ENCODE measurements at regions not wholly inside any gene's neighbourhood (a gene's known extent, or its start where the extent isn't known, plus 50 kb on each side); places are given as distances from the start of the nearest gene placed in this dataset.

DNA sequence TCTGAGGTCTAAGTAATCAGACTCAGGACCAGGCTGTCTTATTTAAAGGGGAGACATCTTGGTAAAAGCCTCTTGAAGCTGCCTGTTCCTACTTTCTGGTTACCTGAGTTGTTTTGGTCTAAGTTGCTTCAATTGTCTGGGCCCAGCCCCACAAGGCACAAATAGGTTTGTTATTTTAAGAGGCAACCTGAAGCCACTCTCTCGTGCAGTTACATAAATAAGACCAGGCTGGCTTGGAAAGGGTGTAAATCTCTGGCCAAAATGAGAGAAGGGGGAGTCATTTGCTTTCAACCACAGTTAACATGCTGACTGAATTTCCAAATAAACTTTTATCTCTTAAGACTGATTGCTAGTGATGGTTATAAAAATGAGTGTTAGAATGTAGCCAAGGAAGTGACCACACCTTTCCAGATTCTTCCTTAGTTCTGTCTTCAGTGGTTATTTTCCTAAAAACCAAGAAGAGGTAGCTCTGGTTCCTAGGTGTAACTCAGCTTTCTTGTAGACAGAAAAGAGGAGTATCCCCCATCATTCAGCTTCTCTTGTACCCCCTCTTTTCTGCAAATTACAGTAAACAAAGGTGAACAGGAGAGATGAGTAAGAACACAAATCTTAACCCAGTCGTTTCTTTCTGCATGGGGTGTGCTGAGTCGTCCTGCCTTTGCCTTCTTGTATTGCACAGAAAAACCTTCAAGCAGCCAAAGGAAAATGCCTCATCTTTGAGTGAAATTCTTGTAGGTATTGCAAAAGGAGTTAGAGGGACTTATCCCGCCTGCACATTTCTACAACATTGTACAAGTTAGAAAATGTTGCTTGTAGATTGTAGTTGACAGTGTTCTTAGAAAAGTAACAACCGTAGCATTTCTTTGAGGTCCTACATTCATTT lies 161.5 kb upstream of the NT5C1B start:
- ATAC-seq (replicated peaks; ENCODE audit: extremely low read depth, poor library complexity, severe bottlenecking) (no peak), DNase-seq (ENCODE audit: low spot score in 2 of 2) (no peak)
- peaks cover 2% of the 10 kb centered on the region for H3K36me3 Mint-ChIP-seq (ENCODE audit: insufficient read depth)
- H3K4me1 Mint-ChIP-seq, result no peaks in the 10 kb centered on the region
- H3K27me3 Mint-ChIP-seq, result no peaks in the 10 kb centered on the region
- no peak overlapping the region for H3K27ac Mint-ChIP-seq (ENCODE audit: low read depth)
- H3K4me3 Mint-ChIP-seq, result no peak overlapping the region
- H3K9me3 Mint-ChIP-seq, result no peaks in the 10 kb centered on the region

DNA sequence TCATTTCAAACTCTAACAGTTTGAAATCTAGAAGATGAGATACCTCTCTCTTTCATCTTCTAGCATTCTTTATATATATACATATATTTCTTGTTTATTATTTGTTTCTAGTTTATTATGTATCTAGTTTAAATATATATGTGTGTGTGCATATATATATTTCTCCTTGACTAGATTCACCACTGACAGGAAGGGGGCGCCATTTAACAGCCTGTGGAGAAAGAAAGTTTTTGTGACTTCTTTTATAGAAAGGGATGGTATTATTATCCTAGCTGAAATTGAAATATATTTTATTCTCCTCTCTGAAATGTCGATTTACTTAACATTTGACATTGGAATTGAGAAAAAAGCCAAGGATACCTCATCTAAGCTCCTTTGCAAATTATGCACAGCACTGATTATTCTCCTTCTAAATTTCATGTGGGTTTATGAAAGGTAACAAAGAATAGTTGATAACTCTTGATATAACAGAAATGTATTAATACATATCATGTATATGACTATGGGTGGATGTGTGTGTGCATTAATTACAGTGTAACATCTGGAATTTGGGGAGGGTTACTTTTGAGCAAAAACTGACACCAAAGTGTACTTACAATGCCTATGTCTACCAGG lies 160.7 kb upstream of the NT5C1B start:
- Mint-ChIP-seq H3K36me3 (ENCODE audit: insufficient read depth) (peaks cover 2% of the 10 kb centered on the region), H3K27ac (ENCODE audit: low read depth) (no peak overlapping the region), H3K4me3 (no peak overlapping the region), H3K4me1 (no peaks in the 10 kb centered on the region), H3K27me3 (no peaks in the 10 kb centered on the region), H3K9me3 (no peaks in the 10 kb centered on the region)
- ATAC-seq (replicated peaks; ENCODE audit: extremely low read depth, poor library complexity, severe bottlenecking), result no peak
- no peak for DNase-seq (ENCODE audit: low spot score in 2 of 2)

DNA sequence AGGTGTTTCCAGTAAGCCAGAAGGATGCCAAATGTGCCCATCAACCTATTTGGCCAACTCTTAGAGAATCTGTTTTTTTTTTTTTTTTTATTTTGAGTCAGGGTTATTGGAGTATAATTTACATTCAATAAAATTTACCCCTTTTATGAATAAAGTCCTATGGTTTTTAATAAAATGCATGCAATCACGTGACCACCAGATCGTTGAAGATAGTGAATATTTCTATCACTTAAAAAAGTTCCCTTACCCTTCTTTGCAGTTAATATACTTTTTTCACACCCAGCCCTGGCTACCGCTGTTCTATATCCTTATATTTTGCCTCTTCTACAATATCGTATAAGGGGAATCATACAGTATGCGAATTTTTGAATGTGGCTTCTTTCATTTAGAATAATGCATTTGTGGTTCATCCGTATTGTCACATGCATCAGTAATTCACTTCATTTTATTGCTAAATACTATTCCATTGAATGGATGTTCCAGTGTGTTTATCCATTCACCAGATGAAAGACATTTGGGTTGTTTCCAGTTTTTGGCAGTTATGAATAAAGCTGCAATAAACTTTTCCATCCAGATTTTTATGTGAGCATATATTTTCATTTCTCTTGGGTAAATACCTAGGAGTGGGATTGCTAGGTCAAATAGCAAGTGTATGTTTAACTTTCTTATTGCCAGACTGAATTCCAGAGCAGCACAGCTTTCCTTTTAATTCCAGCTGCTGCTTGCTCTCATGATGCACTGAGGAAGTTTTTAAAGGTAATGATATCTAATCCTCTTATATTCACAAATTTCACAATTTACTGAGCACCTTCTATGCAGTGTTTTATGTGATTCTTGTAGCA lies 156.3 kb upstream of the NT5C1B start:
- Mint-ChIP-seq H3K4me1 (no peaks in the 10 kb centered on the region), H3K4me3 (no peak overlapping the region), H3K27ac (ENCODE audit: low read depth) (no peak overlapping the region), H3K27me3 (no peaks in the 10 kb centered on the region), H3K36me3 (ENCODE audit: insufficient read depth) (peaks cover 2% of the 10 kb centered on the region), H3K9me3 (no peaks in the 10 kb centered on the region)
- DNase-seq (ENCODE audit: low spot score in 2 of 2), result no peak
- no peak for ATAC-seq (replicated peaks; ENCODE audit: extremely low read depth, poor library complexity, severe bottlenecking)

DNA sequence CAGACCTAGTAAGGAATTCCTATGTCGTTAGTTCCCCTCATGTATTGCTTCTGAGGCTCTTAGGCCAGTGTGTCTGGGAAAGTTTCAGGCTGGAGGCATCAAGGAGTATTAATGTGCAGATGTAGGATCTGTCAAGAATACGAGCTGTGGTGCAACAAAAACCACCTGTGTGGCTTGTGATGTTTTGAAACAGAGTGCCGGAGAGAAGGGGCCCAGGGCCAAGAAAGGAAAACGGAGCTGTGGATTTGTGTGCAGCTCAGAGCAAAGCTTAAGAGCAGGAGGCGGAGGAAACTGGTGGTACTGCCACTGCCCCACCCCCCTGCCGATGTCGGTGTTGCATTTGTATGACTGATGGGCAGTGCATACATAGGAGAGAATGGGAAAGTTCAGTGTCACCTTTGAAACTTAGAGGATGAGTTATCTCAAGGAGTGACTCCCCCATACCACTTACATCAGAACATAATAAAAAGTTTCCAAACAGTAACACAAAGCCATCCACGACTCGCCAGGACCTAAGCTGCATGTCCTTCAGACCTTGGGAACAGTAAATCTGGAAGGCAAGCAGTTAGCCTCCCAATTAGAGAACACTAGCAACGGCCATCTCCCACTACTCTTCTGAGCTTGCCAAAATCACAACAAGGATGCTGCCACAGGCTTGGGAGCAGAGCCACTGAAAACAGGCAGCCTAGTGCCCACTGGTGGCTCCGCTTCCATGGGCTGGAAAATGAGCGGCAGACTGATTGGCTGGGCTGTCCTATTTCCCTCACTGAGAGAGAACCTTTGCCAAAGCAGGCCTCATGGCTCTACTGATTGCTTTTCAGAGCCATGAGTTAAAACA lies 152.7 kb upstream of the NT5C1B start:
- Mint-ChIP-seq H3K27ac (ENCODE audit: low read depth) (no peak overlapping the region), H3K27me3 (no peaks in the 10 kb centered on the region), H3K4me3 (no peak overlapping the region), H3K9me3 (no peaks in the 10 kb centered on the region), H3K36me3 (ENCODE audit: insufficient read depth) (peaks cover 2% of the 10 kb centered on the region), H3K4me1 (no peaks in the 10 kb centered on the region)
- DNase-seq (ENCODE audit: low spot score in 2 of 2), result no peak
- ATAC-seq (replicated peaks; ENCODE audit: extremely low read depth, poor library complexity, severe bottlenecking), result no peak

DNA sequence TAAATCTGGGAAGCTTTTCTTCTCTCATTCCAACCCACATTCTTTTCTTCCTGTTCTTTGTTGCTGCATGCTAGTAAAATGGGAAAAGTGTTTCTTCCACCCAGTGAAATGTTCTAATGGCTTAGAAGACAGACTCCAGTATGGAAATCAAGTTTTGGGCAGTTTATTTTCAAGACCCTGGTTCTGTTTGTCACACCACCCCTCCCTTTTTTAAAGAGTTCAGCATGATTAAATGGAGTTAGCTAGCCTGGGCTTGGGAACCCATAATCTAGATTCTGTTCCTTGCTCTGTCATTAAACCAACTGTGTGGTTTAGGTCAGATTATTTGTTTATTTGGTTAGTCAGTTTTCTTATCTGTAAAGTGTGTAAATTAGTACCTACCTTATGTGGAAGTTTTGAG lies 151.8 kb upstream of the NT5C1B start:
- peaks cover 2% of the 10 kb centered on the region for H3K36me3 Mint-ChIP-seq (ENCODE audit: insufficient read depth)
- ATAC-seq (replicated peaks; ENCODE audit: extremely low read depth, poor library complexity, severe bottlenecking), result no peak
- no peak overlapping the region for H3K27ac Mint-ChIP-seq (ENCODE audit: low read depth)
- no peak overlapping the region for H3K4me3 Mint-ChIP-seq
- DNase-seq (ENCODE audit: low spot score in 2 of 2), result no peak
- peaks cover 5% of the 10 kb centered on the region for H3K9me3 Mint-ChIP-seq
- H3K4me1 Mint-ChIP-seq, result no peaks in the 10 kb centered on the region
- H3K27me3 Mint-ChIP-seq, result no peaks in the 10 kb centered on the region

DNA sequence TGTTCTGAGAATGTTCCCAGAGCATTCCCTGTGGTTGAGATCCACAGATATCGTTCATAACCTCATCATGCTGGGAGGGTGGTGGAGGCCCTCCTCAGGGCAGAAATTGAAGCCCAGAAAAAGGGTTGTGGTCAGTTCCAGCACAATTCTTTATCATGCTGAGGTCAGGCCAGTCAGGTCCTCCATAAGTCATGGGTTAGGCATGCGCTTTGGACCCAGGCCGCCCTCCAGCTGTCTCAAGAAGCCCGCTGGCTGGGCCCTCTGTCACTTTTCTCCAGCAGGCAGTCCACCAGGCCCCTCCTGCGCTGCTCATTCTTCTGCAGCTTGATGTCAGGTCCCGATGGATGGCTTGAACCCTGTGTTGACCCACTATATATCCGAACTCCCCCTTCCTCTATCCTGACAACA lies 151.1 kb upstream of the NT5C1B start:
- ATAC-seq (replicated peaks; ENCODE audit: extremely low read depth, poor library complexity, severe bottlenecking) (no peak), DNase-seq (ENCODE audit: low spot score in 2 of 2) (no peak)
- Mint-ChIP-seq H3K4me3 (no peak overlapping the region), H3K27ac (ENCODE audit: low read depth) (no peak overlapping the region), H3K4me1 (no peaks in the 10 kb centered on the region), H3K36me3 (ENCODE audit: insufficient read depth) (peaks cover 2% of the 10 kb centered on the region), H3K9me3 (peaks cover 5% of the 10 kb centered on the region), H3K27me3 (no peaks in the 10 kb centered on the region)

DNA sequence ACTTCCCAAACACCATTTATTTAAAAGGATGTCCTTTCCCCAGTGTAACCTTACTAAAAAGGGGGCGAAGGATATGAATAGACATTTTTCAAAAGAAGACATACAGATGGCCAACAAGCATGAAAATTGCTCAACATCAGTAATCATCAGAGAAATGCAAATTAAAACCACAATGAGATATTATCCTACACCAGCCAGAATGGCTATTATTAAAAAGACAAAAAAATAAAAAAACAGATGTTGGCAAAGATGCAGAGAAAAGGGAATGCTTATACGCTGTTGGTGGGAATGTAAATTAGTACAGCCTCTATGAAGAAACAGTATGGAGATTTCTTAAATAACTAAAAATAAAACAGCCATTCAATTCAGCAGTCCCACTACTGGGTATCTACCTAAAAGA lies 142.3 kb upstream of the NT5C1B start:
- no peaks in the 10 kb centered on the region for H3K36me3 Mint-ChIP-seq (ENCODE audit: insufficient read depth)
- H3K4me3 Mint-ChIP-seq, result no peak overlapping the region
- no peaks in the 10 kb centered on the region for H3K27me3 Mint-ChIP-seq

DNA sequence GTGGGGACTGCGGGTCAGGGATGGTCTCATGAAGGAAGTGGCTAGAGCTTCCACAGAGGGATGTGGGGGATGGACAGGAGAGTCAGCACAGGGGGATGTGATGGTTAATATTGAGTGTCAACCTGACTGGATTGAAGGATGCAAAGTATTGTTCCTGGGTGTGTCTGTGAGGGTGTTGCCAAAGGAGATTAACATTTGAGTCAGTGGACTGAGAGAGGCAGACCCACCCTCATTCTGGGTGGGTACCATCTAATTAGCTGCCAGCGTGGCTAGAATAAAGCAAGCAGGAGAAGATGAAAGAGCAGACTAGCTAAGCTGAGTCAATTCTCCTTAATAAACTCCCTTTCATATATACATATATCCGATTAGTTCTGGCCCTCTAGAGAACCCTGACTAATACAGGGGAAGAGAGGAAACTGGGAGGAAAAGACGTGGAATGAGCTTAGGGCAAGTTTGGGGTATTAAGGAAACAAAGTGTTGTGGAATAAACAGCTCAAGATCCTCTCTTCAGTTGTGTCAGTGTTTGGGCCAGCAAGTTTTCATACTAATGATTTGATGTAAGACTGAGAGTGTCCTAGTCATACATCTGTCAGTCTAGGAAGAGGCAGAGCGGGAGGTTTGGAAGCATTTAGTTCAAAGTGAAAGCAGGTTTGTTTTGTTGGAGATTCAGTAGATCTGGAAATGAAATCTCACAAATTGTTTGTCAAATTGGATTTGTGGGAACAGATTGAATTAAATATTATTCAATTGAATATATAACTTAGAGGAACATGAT lies 135.2 kb upstream of the NT5C1B start:
- Mint-ChIP-seq H3K9me3 (no peaks in the 10 kb centered on the region), H3K27me3 (no peaks in the 10 kb centered on the region)

More for the DNA sequence above, 142.3 kb upstream of the NT5C1B start:
- DNase-seq (ENCODE audit: low spot score in 2 of 2) (no peak), ATAC-seq (replicated peaks; ENCODE audit: extremely low read depth, poor library complexity, severe bottlenecking) (no peak)
- Mint-ChIP-seq H3K4me1 (no peaks in the 10 kb centered on the region), H3K9me3 (peaks cover 10% of the 10 kb centered on the region), H3K27ac (ENCODE audit: low read depth) (no peak overlapping the region)

DNA sequence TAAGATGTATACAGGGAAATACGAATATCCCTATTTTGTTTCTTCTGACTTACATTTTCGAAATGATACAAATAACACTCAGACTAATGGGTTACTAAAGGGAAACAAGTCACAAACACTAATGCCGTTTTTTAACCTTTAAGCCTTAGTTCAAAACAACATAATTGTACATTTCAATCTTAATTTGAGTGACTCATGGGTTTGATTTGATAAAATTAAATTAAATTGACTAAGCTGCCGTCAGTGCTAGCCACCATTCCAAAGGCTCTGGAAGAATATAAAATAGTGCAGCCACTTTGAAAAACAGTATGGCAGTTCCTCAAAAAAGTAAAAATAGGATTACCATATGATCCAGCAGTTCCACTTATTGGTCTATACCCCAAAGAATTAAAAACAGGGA lies 133.8 kb upstream of the NT5C1B start:
- no peaks in the 10 kb centered on the region for H3K27me3 Mint-ChIP-seq
- H3K4me3 Mint-ChIP-seq, result no peak overlapping the region
- ATAC-seq (replicated peaks; ENCODE audit: extremely low read depth, poor library complexity, severe bottlenecking), result no peak
- H3K27ac Mint-ChIP-seq (ENCODE audit: low read depth), result no peak overlapping the region
- no peaks in the 10 kb centered on the region for H3K4me1 Mint-ChIP-seq
- H3K36me3 Mint-ChIP-seq (ENCODE audit: insufficient read depth), result no peaks in the 10 kb centered on the region
- no peak for DNase-seq (ENCODE audit: low spot score in 2 of 2)
- H3K9me3 Mint-ChIP-seq, result no peaks in the 10 kb centered on the region

More for the DNA sequence above, 135.2 kb upstream of the NT5C1B start:
- H3K27ac Mint-ChIP-seq (ENCODE audit: low read depth), result no peak overlapping the region
- no peaks in the 10 kb centered on the region for H3K4me1 Mint-ChIP-seq
- ATAC-seq (replicated peaks; ENCODE audit: extremely low read depth, poor library complexity, severe bottlenecking) (no peak), DNase-seq (ENCODE audit: low spot score in 2 of 2) (no peak)
- H3K4me3 Mint-ChIP-seq, result no peak overlapping the region
- H3K36me3 Mint-ChIP-seq (ENCODE audit: insufficient read depth), result no peaks in the 10 kb centered on the region

DNA sequence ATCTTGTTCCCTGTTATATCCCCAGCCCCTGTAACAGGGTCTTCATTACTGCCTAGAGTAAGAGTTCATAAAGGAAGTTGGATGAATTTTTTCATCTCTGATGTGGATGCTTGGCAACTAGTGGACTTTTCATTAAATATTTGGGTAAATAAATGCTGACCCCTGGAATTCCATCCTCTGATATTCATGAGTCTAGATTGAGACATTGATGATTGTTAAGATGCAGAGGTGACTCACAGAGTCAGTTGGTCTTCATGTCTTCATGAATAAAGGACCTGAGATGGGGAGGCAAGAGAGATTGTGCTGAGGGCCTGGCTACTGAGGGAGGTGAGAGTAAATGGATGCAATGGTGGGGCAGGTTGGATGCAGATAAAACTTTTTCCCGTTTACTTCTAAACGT lies 132.7 kb upstream of the NT5C1B start:
- Mint-ChIP-seq H3K4me3 (no peak overlapping the region), H3K9me3 (no peaks in the 10 kb centered on the region), H3K36me3 (ENCODE audit: insufficient read depth) (no peaks in the 10 kb centered on the region), H3K4me1 (no peaks in the 10 kb centered on the region), H3K27ac (ENCODE audit: low read depth) (no peak overlapping the region), H3K27me3 (no peaks in the 10 kb centered on the region)
- ATAC-seq (replicated peaks; ENCODE audit: extremely low read depth, poor library complexity, severe bottlenecking) (no peak), DNase-seq (ENCODE audit: low spot score in 2 of 2) (no peak)

DNA sequence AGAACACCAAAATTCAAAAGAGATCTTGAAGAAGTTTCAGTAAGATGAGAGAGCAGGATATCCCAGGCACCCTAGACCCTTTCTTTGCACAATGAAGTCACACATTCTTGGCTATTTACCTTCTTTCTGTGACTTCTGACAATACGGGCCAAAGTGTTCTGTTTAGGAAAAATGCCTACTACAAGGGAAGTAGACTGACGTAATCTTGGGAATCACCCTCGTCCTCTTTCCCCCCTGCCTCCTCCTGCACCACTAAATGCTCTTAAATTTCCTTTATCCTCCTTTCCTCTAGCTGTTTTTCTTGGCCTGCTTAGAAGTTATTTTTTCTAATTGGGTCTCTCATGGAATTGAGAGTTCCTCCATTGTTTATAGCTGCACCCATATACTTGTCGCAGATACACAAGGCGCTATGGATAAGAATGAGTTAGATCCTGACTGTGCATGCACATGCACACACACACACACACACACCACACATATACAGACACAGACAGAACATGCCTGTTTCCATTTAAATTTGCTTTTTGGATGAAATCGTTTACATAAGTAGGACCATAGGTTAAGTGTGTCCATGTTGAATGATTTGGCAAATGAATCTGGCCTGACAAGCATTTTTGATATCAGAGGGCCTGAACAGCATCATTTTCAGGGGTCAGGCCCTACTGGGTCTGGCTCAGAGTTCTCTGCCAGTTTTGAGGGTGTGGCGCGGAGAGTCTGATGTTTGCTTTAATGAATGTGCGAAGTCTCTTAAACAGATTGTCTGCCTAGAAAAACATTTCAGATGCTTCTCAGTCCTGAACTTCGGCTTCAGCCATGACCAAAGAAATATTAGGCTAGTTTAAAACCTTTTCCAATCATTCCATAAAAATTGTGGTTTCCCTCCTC lies 131.9 kb upstream of the NT5C1B start:
- Mint-ChIP-seq H3K27me3 (no peaks in the 10 kb centered on the region), H3K4me3 (no peak overlapping the region), H3K9me3 (no peaks in the 10 kb centered on the region), H3K4me1 (no peaks in the 10 kb centered on the region), H3K27ac (ENCODE audit: low read depth) (no peak overlapping the region), H3K36me3 (ENCODE audit: insufficient read depth) (no peaks in the 10 kb centered on the region)
- no peak for DNase-seq (ENCODE audit: low spot score in 2 of 2)
- ATAC-seq (replicated peaks; ENCODE audit: extremely low read depth, poor library complexity, severe bottlenecking), result no peak

Measured in central memory CD8-positive, alpha-beta T cell (primary cell).